MCF 10A (cell line): ENCODE measurements at regions not wholly inside any gene's neighbourhood (a gene's known extent, or its start where the extent isn't known, plus 50 kb on each side); places are given as distances from the start of the nearest gene placed in this dataset.

Experiments used
- BruUV-seq: library from RNA; stranded (reverse); fragments of 400-500 nt; replicated peaks from 2 replicates; lab custom pipeline; 2021; lab: Mats Ljungman, UMichigan
- CTCF ChIA-PET: fragments of 300-600 bp; sonication (Branson Sonifier 250); formaldehyde crosslinking; extraction: SDS; loops from one replicate; lab custom pipeline; 2021; ENCODE audit warnings: antibody characterized with exemption, inconsistent platforms; lab: Yijun Ruan, JAX
- POLR2A ChIA-PET: fragments of 300-600, 350-650 bp; sonication (Branson Sonifier 250); formaldehyde crosslinking; extraction: SDS; loops from one replicate; lab custom pipeline; 2020; ENCODE audit warnings: antibody characterized with exemption, inconsistent platforms; lab: Yijun Ruan, JAX
- DNase-seq: peaks from one replicate; pipeline ENCODE4 v3.0.0-alpha.2; 2018; ENCODE audit not compliant: unreplicated experiment
- H3K27ac Mint-ChIP-seq: one replicate; pipeline ENCODE4 v1.8.0; 2022; ENCODE audit warnings: mild to moderate bottlenecking, low read depth, mixed read lengths; ENCODE audit not compliant: unreplicated experiment
- H3K27me3 Mint-ChIP-seq: one replicate; pipeline ENCODE4 v1.8.0; 2022; ENCODE audit warnings: mixed read lengths; ENCODE audit not compliant: insufficient read depth, unreplicated experiment
- H3K36me3 Mint-ChIP-seq: one replicate; pipeline ENCODE4 v1.8.0; 2022; ENCODE audit warnings: mild to moderate bottlenecking, moderate library complexity, mixed read lengths; ENCODE audit not compliant: insufficient read depth, unreplicated experiment
- H3K4me1 Mint-ChIP-seq: one replicate; pipeline ENCODE4 v1.8.0; 2022; ENCODE audit warnings: mixed read lengths; ENCODE audit not compliant: insufficient read depth, unreplicated experiment
- H3K4me3 Mint-ChIP-seq: one replicate; pipeline ENCODE4 v1.8.0; 2022; ENCODE audit warnings: mild to moderate bottlenecking, moderate library complexity, mixed read lengths; ENCODE audit not compliant: unreplicated experiment
- H3K9me3 Mint-ChIP-seq: one replicate; pipeline ENCODE4 v1.8.0; 2022; ENCODE audit warnings: mixed read lengths; ENCODE audit not compliant: unreplicated experiment
- intact Hi-C: fragments of 100-400 bp; cut with micrococcal nuclease; formaldehyde crosslinking; loops from 2 replicates; pipeline ENCODE4 v1.14.1; 2022
- TF ChIP-seq, protein P1 (sequence below): fragments of 200-600 bp; IDR thresholded peaks from one replicate; pipeline ENCODE4 v1.8.0; 2022; ENCODE audit warnings: antibody characterized with exemption, mild to moderate bottlenecking; ENCODE audit not compliant: unreplicated experiment

DNA sequence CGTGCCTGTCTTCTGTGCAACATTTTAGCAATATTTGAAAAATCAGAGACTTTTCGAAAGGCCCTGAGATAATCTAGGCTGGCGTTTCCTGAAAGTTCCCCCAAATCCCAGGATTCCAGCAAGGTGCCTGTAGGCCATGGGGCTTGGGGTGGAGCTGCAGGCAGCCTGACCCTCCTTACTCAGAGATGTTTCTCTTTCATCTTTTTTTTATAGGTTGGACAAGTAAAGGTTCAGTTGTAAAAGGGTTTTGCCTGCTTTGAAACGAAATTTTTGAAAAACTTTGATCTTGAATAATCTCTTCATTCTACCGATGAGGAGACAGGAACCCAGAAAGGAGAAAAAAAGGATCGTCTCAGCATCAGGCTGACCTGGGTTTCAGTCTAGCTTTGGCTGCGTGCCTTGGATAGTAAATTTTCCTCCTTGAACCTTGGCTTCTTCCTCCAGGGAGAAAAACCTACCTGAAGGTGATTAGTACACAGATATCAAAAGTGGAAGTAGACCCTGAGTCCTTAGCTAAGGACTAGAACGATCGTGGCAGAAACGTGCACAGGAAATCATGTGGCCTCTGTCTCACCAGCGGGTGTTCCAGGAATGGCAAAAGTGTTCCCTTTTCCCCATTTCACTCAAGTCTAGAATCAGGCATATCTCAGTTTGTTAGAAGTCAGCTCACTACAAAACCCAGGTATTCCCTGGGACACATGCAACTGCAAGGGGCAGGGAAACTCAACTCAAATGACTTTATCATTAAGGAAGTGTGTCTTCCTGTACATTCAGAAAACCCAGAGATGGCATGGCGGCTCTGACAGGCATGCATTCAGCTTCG lies 128.2 kb upstream of the PTPN1 start:
- ChIA-PET POLR2A (interaction anchor here (0.8 to 2.4 kb wide), 6 partner anchors 12 to 192 kb away, joined by 3 to 6 read pairs (median 4); no protein-coding TSS in a partner anchor), CTCF (interaction anchor here (0.6 to 1.4 kb wide), 9 partner anchors 14 to 406 kb away, joined by 3 to 9 read pairs (median 3); no protein-coding TSS in a partner anchor)
- Mint-ChIP-seq H3K9me3 (peaks cover 5% of the 10 kb centered on the region), H3K4me3 (no peak overlapping the region), H3K27ac (no peak overlapping the region), H3K27me3 (no peaks in the 10 kb centered on the region), H3K4me1 (peaks cover 37% of the 10 kb centered on the region), H3K36me3 (no peaks in the 10 kb centered on the region)
- no peak for DNase-seq
- intact Hi-C loops: loop anchor here (5.0 kb wide), 1 partner anchor 80 kb away; no protein-coding TSS in a partner anchor
- BruUV-seq: no TSS peak
- TF ChIP-seq, protein P1, sequence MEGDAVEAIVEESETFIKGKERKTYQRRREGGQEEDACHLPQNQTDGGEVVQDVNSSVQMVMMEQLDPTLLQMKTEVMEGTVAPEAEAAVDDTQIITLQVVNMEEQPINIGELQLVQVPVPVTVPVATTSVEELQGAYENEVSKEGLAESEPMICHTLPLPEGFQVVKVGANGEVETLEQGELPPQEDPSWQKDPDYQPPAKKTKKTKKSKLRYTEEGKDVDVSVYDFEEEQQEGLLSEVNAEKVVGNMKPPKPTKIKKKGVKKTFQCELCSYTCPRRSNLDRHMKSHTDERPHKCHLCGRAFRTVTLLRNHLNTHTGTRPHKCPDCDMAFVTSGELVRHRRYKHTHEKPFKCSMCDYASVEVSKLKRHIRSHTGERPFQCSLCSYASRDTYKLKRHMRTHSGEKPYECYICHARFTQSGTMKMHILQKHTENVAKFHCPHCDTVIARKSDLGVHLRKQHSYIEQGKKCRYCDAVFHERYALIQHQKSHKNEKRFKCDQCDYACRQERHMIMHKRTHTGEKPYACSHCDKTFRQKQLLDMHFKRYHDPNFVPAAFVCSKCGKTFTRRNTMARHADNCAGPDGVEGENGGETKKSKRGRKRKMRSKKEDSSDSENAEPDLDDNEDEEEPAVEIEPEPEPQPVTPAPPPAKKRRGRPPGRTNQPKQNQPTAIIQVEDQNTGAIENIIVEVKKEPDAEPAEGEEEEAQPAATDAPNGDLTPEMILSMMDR: no peak

DNA sequence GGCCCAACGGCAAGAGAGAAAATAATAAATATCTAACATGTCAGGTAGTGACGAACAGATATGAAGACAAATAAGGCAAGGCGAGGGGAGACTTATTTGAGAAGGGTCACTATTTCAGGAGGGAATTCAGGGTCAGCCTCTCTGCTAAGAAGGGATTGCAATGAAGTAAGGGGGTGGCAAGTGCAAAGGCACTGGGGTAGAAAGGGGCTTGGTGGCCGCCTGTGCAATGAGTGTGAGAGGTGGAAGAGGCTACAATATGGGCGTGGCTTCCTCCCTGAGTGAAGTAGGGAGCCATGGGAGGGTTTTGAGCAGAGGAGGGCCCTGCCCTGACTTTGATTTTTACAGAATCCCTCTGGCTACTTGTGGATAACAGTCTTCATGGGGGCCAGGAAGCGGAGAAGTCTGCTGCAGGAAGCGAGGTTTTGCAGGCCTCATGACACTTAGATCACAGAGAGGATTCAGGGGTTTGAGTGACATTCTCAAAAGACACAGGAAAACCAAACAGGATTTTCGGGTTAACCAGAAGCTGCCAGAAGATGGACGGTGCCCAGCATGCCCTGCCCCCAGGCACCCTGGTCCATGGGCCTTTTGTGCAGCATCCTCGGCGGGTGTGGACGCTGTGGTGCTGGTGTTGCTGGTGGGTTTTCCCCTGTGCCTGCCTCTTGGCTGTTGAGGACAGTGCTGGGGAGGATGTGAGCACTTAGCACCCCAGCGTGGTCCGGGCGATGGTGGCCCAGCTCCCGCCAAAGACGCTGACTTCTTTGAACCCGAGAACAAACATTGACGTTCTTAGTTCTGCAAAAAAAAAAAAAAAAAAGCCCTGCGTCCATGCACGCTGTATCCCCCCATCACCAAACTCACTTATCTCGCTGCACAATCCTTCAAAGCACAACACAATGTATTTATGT lies 124.2 kb upstream of the PTPN1 start:
- Mint-ChIP-seq H3K9me3 (peaks cover 5% of the 10 kb centered on the region), H3K27ac (peak overlapping the region; percentile 32), H3K36me3 (no peaks in the 10 kb centered on the region), H3K27me3 (no peaks in the 10 kb centered on the region), H3K4me1 (peaks cover 11% of the 10 kb centered on the region), H3K4me3 (no peak overlapping the region)
- POLR2A ChIA-PET: no interaction called here
- TF ChIP-seq, protein P1: no peak
- CTCF ChIA-PET: interaction anchor here (0.7 kb wide), 1 partner anchor 25 kb away, joined by 3 read pairs; no protein-coding TSS in a partner anchor
- intact Hi-C loops: no loop called here
- DNase-seq: no peak
- no TSS peak for BruUV-seq

DNA sequence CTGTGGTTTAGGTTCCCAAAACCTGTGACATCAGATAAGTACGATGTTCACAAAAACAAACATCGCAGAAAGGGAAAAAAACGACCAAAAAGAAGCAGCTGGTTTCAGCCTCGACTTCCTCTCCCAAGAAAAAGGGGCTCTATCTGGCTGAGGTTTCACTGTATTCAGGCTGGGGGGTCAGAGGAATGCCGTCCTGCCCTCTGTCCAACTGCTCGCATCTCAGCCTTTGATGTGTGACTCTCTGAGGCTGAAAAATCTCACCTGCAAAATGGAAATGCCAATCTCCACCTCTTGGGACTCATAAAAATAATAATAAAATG lies 123.6 kb upstream of the PTPN1 start:
- Mint-ChIP-seq H3K36me3 (no peaks in the 10 kb centered on the region), H3K27ac (no peak overlapping the region), H3K27me3 (no peaks in the 10 kb centered on the region), H3K4me3 (no peak overlapping the region), H3K4me1 (peaks cover 5% of the 10 kb centered on the region), H3K9me3 (peaks cover 5% of the 10 kb centered on the region)
- no peak for DNase-seq
- TF ChIP-seq, protein P1: no peak
- no TSS peak for BruUV-seq
- POLR2A ChIA-PET: no interaction called here
- intact Hi-C loops: no loop called here
- CTCF ChIA-PET: interaction anchor here (0.7 kb wide), 1 partner anchor 24 kb away, joined by 3 read pairs; no protein-coding TSS in a partner anchor
